NCI-H226 (cell line): ENCODE measurements at regions not wholly inside any gene's neighbourhood (a gene's known extent, or its start where the extent isn't known, plus 50 kb on each side); places are given as distances from the start of the nearest gene placed in this dataset.
"Not testable (repeated sequence)": the region's sequence is repeated elsewhere in the genome, so short reads cannot be mapped to it uniquely, and the experiment has no call there.

Experiments
- DNase-seq: peaks from one replicate; pipeline ENCODE4 v3.0.0-alpha.2; 2015

DNA sequence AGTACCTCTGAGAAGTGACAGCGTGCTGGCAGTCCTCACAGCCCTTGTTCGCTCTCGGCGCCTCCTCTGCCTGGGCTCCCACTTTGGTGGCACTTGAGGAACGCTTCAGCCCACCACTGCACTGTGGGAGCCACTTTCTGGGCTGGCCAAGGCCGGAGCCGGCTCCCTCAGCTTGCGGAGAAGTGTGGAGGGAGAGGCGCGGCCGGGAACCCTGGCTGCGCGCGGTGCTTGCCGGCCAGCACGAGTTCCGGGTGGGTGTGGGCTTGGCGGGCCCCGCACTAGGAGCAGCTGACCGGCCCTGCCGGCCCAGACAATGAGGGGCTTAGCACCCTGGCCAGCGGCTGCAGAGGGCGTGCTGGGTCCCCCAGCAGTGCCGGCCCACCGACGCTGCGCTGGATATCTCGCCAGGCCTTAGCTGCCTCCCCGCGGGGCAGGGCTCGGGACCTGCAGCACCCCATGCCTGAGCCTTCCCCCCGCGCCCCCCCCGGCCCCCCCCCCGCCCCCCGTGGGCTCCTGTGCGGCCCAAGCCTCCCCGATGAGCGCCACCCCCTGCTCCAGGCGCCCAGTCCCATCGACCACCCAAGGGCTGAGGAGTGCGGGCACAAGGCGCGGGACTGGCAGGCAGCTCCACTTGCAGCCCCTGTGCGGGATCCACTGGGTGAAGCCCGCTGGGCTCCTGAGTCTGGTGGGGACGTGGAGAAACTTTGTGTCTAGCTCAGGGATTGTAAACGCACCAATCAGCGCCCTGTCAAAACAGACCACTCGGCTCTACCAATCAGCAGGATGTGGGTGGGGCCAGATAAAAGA is 847.7 kb upstream of the CDH6 start:
- not testable (repeated sequence) for DNase-seq

GRCh38 chr5:30343707-30344106 is 849.8 kb upstream of the CDH6 start:
- DNase-seq = no peak

DNA sequence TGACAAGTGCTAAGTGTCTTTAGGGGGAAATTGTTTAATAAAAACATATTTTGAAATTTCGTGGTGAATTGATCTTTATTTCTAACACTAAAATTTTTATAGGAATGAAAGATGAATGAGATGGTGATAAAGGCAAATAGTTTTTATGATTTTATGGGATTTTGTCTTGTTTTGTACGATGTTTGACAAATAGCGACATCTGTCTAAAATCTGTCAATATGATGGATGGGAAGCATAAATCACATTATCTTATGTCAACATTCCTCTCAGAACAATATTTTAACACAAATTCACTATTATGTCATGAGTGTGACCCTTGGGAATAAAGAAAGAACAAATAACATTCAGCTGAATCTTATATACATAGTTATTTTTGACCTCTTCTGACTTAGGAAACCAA is 852.0 kb upstream of the CDH6 start:
- no peak for DNase-seq

DNA sequence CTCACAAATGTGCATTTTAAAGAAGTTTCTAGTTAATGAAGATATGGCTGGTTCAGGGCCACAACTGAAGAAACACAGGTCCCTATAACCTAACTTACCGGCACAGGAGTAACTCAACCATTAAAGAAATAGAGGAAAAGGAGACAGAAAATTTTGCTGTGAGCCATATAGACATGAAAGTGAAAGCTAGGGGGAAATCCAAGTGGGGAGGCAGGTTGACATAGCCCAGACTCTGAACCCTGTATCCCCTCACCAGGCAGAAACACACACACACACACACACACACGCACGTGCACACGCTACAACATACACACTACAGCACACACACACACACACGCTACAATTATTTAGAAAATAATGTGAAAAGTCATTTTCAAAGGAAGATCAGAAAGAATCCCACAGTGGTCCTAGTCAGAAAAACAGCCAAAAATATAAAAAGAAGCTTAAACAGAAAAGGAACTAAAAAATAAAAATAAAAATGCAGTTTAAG is 856.4 kb upstream of the CDH6 start:
- DNase-seq = no peak

DNA sequence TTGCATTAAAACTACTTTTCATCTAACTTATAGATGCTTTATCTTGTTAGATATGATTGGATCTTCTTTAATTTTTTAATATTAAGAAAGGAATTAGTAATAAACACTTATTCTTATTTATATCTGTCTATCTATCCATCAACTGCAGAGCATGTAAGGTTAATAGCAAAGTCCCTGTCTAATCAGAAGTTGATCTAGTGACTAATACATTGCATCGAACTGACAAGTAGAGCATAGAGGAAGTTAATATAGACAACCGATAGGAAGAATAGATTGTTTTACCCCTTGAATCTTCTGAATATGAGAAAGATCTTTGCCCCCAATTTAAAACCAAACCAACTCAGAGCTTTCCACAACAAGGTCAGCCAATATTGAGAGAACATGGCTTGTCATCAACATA is 862.0 kb upstream of the CDH6 start:
- DNase-seq = no peak

GRCh38 chr5:30325795-30326194 is 867.7 kb upstream of the CDH6 start:
- no peak for DNase-seq

GRCh38 chr5:30324083-30324482 is 869.4 kb upstream of the CDH6 start:
- no peak for DNase-seq

GRCh38 chr5:30287890-30288289 is 905.6 kb upstream of the CDH6 start:
- no peak for DNase-seq

GRCh38 chr5:30279237-30279636 is 914.2 kb upstream of the CDH6 start:
- peak; percentile 74 for DNase-seq

DNA sequence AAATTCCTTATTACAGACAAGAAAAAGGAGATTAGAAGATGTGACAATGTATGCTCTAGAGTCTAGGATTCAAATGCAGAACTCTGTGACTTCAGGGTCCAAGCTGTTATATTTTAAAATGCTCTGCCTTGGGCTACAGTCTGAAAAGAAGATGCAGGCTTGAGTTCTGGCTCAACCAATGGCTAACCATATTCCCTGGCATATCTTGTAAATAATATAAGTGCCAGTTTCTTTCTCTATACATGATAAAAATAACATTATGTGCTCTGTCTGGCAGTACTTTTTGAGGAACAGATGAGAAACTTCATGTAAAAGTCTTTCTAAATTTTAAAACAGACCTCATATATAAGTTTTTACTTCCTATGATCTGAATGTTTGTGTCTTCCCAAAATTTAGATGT is 926.5 kb upstream of the CDH6 start:
- DNase-seq = no peak

DNA sequence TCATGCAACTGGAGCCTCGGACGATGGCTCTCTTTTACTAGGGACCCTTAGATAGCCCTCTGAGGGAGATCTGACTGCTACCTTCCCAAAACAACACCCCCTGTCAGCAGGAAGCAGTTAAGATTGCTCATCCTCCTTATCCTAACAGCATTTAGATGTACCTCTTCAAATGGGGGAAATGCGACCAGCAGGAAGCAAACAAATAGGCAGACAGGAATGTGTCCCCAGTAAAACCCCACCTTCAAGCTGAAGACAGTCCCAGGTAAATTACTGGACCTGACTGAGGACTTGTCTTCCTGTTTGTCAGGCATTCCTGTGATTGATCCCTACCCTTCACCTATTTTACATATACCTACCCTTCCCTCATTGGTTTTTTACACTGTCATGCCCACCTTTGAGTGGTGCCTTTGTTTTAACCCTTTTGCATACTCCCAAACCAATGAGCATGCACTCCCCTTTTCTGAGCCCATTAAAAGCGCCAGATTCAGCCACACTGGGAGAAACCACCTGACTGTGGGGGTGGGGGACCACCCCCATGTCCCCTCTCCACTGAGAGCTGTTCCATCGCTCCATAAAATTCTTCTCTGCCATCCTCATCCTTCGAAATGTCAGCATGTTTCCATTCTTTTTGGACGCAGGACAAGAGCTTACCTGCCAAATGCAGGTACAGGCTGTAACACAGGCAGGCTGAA is 954.0 kb upstream of the CDH6 start:
- no peak for DNase-seq

- no peak for DNase-seq
Measured at GRCh38 chr5:30237189-30237588, 956.3 kb upstream of the CDH6 start.

DNA sequence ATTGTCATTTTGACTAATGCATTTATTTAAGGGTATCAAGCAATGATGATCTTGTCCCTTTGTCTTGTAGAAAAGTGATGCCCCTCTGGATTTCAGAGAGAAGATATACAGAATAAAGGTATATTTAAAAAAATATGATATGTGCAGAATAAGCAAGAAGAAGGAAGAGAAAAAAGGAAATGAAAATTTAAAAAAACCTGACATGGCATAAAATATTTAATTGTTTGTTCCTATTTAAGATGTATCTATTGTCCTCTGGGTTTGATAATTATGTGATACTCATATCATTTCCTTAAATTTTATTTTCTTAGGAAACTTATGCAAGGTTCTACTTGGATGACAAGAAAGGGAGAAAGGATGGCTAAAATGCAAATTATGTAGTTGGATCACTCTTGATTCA is 983.7 kb upstream of the CDH6 start:
- no peak for DNase-seq

DNA sequence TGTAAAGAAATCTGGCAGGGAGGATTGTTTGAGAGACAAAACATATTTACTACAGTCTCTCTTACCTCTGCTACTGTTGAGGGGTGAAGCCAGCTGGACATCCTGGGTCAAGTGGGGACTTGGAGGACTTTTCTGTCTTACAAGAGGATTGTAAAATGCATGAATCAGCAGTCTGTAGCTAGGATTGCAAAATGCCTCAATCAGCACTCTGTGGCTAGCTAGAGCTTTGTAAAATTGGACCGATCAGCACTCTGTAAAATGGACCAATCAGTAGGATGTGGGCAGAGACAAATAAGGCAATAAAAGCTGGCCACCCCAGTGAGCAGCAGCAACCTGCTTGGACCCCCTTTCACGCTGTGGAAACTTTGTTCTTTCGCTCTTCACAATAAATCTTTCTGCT is 995.8 kb upstream of the CDH6 start:
- no peak for DNase-seq

DNA sequence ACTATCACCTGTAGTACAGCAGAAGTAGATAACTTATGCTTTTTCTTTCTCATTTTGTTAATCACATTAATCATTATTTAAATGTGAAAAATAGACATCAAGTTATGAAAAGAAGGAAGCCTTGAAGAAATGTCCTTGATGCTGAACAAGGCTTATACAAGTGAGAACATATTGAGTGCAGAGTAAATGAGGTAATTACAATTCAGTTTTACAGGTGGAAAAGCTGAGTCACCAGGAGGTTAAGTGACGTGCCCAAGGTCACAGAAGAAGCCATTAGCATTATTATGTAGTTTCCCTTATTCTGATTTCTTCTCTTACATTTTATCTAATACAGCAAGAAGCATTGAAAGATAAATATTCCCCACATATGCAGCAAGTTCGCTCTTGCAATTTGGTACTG is 998.5 kb upstream of the CDH6 start:
- DNase-seq = no peak

DNA sequence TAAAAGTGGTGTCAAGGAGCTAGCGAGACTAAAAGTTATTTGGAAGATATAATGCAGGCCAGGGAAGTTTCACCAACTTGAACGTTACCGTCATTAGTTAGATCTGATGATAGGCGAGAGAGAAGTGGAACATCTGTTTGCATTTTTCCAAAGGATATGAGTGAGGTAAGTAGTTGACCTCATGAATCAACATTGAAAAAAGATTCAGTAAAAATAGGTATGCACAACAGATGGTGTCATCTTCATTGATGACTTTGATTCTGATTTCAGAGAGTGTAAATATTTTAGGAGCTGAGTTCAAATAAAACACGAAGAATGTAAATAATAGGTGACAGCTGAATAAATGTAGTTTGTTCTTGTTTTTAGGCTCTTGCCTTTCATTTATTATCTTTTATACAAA is 998.9 kb upstream of the CDH6 start:
- DNase-seq = no peak

DNA sequence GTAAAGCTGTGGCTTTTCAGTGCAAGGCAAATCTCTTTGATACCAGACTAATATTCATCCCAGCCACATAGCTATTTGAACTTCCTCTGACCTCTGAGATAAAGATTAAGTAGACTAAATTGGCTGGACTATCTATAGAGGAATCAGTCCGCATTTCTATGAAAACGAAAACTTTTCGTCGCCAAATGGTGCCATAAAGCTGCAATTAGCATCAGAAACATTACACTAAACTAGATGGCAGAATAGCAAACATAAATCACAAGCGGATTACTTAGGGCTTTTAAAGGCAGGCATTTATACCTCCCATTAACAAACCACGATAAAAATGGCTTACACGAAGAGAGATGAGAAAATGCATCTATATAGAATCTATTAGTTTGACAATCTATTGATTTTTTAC is 1009.7 kb upstream of the CDH6 start:
- no peak for DNase-seq

DNA sequence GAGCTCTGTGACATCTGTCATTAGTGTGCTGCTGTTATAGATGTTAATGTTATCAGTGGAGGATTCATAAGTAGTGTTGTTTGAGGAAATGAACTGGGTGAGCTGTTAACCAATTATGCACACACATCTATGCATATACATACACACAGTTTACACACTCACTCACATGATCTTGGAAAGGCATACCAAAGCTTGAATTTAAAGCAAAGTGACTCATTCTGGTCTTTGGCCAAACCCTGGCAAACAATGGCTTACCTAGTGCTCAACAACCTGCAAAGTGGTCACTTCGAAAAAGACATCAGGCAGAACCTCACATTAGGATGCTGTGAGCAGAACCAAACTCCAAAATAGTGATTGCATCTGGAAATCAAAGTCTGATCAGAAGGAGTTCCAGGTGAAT is 1037.3 kb upstream of the CDH6 start:
- no peak for DNase-seq

DNA sequence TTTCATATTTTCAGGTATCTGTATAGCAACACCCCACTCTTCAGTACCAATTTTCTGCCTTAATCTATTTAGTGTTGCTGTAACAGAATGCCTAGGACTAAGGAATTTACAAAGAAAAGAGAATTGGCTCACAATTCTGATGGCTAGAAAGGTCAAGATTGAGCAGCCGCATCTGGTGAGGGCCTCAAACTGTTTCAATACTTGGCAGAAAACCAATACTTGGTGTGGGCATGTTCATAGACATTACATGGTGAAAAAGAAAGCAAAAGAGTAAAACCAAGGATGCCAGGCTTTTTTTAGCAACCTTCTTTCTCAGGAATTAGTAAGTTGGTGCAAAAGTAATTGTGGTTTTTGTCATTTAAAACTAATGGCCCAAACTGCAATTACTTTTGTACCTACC is 1041.1 kb upstream of the CDH6 start:
- DNase-seq = no peak

- DNase-seq = no peak
Measured at GRCh38 chr5:30150231-30150630, 1043.3 kb upstream of the CDH6 start.

GRCh38 chr5:30149526-30149925 is 1044.0 kb upstream of the CDH6 start:
- no peak for DNase-seq

GRCh38 chr5:30147976-30148375 is 1045.5 kb upstream of the CDH6 start:
- DNase-seq = no peak

DNA sequence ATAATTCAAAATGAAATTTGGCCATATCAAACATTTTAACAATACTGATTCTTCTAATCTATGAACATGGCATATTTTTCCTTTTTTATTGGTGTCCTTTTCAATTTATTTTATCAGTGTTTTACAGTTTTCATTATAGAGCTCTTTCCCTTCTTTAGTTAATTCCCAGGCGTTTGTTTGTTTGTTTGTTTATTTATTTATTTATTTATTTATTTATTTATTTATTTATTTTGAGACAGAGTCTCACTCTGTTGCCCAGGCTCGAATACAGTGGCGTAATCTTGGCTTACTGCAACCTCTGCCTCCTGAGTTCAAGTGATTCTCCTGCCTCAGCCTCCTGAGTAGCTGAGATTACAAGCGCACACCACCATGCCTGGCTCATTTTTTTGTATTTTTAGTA is 1049.4 kb upstream of the CDH6 start:
- DNase-seq = not testable (repeated sequence)

DNA sequence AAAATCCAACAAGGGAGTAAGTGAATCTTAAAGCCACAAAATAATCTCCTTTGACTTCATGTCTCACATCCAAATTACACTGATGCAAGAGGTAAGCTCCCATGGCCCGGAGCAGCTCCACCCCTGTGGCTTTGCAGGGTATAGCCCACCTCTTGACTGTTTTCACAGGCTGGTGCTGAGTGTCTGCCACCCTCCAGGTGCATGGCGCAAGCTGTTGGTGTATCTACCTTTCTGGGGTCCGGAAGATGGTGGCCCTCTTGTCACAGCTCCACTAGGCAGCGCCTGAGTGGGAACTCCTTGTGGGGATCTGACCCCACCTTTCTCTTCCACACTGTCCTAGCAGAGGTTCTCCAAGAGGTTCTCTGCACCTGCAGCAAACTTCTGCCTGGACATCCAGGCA is 1051.1 kb upstream of the CDH6 start:
- DNase-seq = no peak

DNA sequence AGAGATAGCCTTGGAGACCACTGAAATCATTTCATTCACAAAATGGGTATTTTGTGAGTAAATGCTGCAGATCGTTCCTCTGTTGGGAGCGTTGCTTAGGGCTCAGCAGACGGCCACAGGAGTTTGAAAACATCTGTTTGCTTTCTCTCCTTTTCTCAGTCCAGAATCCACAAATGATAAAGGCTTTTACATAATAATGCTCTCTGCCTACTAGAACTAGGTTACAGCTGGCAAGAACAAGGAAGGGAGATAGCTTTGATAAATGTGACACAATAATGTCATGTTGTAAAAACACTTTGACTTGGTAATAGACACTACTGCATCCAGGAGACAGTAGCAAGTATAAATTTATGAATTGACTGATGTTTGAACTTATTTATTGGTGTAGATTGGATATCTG is 1072.4 kb upstream of the CDH6 start:
- DNase-seq = no peak
